Right atrium auricular region (tissue), 2 donors: ENCODE measurements at regions not wholly inside any gene's neighbourhood (a gene's known extent, or its start where the extent isn't known, plus 50 kb on each side); places are given as distances from the start of the nearest gene placed in this dataset.

Source experiments
- DNase-seq: peaks from one replicate; pipeline ENCODE4 v3.0.0-alpha.2; 2019; ENCODE audit warnings: low spot score
- H3K27ac ChIP-seq, 2 donors: fragments of 200-600 bp; sonication (generic); 1 replicate in 1 of 2; 2 replicates in 1 of 2; pipeline ENCODE4 v1.5.1; 2016 to 2019
- H3K27me3 ChIP-seq, 2 donors: fragments of 200-600 bp; sonication (generic); one replicate each; pipeline versions ENCODE4 v1.5.1 to v1.6.0; 2017 to 2019
- H3K36me3 ChIP-seq: fragments of 200-600 bp; sonication (generic); one replicate; pipeline ENCODE4 v1.5.1; 2016
- H3K4me1 ChIP-seq, 2 donors: fragments of 200-600 bp; sonication (generic); one replicate each; pipeline versions ENCODE4 v1.5.1 to v1.6.0; 2017 to 2019
- H3K4me3 ChIP-seq, 2 donors: fragments of 200-600 bp; sonication (generic); 1 replicate in 1 of 2; 2 replicates in 1 of 2; pipeline ENCODE4 v1.5.1; 2017 to 2019; ENCODE audit warnings: mild to moderate bottlenecking in 1 of 2, moderate library complexity in 1 of 2
- H3K9me3 ChIP-seq, 2 donors: fragments of 200-600 bp; sonication (generic); one replicate each; pipeline ENCODE4 v1.5.1; 2019
- TF ChIP-seq, protein P1 (sequence below), 2 donors: fragments of 200-600 bp; sonication (generic); IDR thresholded peaks; one replicate each; pipeline ENCODE4 v1.5.1; 2019; ENCODE audit warnings: antibody characterized with exemption in 2 of 2

DNA sequence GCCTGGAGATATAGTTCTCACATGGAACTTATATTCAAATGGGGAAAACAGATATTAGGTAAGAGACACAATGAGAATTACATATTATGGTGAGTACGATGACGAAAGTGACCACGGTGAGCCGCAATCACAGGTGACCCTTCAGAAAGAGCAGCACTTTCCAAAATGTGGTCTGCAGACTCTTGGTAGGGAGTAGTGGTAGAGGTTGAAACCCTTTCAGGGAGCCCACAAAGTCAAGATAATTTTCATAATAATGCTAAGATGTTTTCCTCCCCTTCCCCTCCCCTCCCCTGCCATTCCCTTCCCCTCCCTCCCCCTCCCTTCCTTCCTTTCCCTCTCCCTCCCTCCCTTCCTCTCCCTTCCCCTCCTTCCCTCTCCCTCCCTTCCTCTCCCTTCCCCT lies 83.5 kb upstream of the AKT3 start:
- Histone ChIP-seq H3K4me1 (no peaks in the 10 kb centered on the region), H3K27ac (no peak overlapping the region), H3K36me3 (no peaks in the 10 kb centered on the region)

DNA sequence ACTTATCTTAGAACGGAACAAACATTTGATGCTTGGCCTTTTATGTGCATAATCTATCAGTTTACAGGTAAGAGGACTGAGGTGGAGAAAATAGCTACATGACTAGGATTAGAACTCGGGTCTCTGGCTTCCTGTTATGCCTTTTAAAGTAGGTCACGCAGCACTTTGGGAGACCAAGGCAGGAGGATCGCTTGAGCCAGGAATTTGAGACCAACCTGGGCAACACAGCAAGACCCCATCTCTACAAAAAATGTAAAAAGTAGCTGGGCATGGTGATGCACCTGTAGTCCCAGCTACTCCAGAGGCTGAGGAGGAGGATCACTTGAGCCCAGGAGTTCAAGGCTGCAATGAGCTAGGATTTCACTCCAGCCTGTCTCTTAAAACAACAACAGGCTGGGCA lies 81.9 kb upstream of the AKT3 start:
- H3K4me1 ChIP-seq, result no peaks in the 10 kb centered on the region
- no peaks in the 10 kb centered on the region for H3K36me3 ChIP-seq
- H3K9me3 ChIP-seq, result peaks cover 0 to 6% of the 10 kb centered on the region in 2 donors
- no peaks in the 10 kb centered on the region for H3K27me3 ChIP-seq
- no peak for DNase-seq
- H3K27ac ChIP-seq, result no peak overlapping the region
- H3K4me3 ChIP-seq, result no peak overlapping the region
- TF ChIP-seq, protein P1, sequence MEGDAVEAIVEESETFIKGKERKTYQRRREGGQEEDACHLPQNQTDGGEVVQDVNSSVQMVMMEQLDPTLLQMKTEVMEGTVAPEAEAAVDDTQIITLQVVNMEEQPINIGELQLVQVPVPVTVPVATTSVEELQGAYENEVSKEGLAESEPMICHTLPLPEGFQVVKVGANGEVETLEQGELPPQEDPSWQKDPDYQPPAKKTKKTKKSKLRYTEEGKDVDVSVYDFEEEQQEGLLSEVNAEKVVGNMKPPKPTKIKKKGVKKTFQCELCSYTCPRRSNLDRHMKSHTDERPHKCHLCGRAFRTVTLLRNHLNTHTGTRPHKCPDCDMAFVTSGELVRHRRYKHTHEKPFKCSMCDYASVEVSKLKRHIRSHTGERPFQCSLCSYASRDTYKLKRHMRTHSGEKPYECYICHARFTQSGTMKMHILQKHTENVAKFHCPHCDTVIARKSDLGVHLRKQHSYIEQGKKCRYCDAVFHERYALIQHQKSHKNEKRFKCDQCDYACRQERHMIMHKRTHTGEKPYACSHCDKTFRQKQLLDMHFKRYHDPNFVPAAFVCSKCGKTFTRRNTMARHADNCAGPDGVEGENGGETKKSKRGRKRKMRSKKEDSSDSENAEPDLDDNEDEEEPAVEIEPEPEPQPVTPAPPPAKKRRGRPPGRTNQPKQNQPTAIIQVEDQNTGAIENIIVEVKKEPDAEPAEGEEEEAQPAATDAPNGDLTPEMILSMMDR (IDR thresholded peaks at IDR 0.05), result no peak

More for the DNA sequence above, 83.5 kb upstream of the AKT3 start:
- no peak for DNase-seq
- H3K9me3 ChIP-seq, result peaks cover 0 to 6% of the 10 kb centered on the region in 2 donors
- H3K27me3 ChIP-seq, result no peaks in the 10 kb centered on the region
- H3K4me3 ChIP-seq, result no peak overlapping the region
- TF ChIP-seq, protein P1 (IDR thresholded peaks at IDR 0.05), result no peak

DNA sequence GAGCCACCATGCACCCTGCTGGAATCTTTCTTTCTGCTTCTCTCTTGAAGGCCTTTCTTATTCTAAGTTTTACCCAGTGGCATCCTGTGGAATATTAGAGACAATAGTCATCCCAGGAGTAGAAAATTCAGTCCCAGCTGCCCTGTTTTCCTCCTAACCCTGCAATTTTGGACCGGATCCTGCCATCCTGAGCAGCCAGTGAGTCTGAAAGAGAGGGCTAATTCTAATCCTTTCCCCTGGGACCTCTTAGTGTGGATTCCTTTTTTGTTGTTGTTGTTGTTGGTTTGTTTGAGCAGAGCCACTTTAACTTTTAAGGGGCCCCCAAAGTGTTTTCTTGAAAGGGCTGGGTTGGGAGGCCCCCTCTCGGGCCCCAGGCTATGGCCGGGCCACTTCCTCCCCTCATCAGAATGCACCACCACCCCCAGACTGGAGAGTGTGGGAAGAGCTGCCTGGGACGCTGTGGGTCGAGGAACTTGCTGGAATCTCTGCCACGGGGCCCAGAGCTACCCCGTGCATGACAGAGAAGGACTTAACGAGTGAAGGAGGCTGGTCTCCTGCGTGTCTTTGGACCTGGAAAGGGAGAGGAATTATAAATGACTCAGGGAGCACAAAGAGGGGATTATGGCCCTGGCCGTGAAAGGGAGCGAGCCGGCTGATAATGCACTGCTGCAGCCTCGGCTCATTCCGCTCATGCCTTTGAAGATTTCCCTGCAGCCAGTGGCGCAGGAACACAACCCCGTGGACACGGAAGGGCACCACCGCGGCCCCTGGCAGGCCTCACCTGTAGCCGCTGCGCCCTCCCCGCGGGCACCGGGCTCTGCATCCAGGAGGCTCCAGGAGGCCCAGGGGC lies 81.0 kb upstream of the AKT3 start:
- TF ChIP-seq, protein P1 (IDR thresholded peaks at IDR 0.05), result no peak
- H3K36me3 ChIP-seq, result no peaks in the 10 kb centered on the region
- peaks cover 0 to 6% of the 10 kb centered on the region in 2 donors for H3K9me3 ChIP-seq
- H3K4me3 ChIP-seq, result no peak overlapping the region
- no peak for DNase-seq
- no peak overlapping the region for H3K27ac ChIP-seq
- no peaks in the 10 kb centered on the region for H3K4me1 ChIP-seq
- no peaks in the 10 kb centered on the region for H3K27me3 ChIP-seq

DNA sequence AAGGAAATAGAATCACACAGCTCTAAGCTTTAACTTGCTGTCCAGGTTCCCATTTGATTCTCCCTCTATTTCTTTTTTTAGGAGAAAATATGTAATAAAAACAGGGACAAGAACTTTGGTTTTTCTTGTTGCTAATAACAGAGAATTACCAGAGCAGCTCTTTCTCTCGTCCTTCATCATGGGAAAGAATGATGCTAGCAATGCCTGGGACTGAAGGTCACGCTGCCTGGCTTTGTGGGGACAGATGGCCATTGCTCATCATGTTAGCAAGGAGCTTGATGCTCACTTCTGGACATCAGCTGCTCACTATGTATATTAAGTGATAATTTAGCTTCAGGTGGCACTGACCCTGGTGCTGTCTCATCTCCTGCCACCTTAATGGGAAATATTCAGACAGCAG lies 77.3 kb upstream of the AKT3 start:
- TF ChIP-seq, protein P1 (IDR thresholded peaks at IDR 0.05), result no peak
- Histone ChIP-seq H3K9me3 (no peaks in the 10 kb centered on the region), H3K4me3 (no peak overlapping the region), H3K4me1 (peaks cover 0 to 6% of the 10 kb centered on the region in 2 donors), H3K27me3 (no peaks in the 10 kb centered on the region), H3K27ac (no peak overlapping the region), H3K36me3 (no peaks in the 10 kb centered on the region)
- no peak for DNase-seq

DNA sequence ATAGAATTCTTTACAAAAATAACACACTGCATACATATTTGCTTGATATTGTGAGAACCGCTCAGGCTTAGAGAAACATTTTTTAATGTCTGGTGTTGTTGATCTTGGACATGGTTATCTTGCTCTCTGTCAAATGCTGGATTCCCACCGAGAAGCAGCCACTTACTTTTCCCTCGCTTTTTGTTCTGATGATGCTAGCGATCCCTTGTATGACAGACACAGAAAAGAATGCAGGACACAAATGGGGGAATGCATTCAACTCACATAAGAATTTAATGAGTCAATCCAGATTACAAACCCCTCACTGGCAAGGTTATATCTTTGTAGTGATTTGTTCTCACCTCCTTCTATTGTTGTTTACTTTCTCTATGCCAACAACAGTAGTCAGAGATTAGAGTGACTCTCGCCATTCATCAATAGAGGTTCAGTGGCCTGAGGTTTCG lies 76.8 kb upstream of the AKT3 start:
- Histone ChIP-seq H3K4me3 (no peak overlapping the region), H3K4me1 (peaks cover 0 to 6% of the 10 kb centered on the region in 2 donors), H3K9me3 (no peaks in the 10 kb centered on the region), H3K27me3 (no peaks in the 10 kb centered on the region), H3K27ac (no peak overlapping the region), H3K36me3 (no peaks in the 10 kb centered on the region)
- DNase-seq, result no peak
- TF ChIP-seq, protein P1 (IDR thresholded peaks at IDR 0.05), result no peak
